Lower lobe of right lung (tissue), 2 donors: ENCODE measurements at regions not wholly inside any gene's neighbourhood (a gene's known extent, or its start where the extent isn't known, plus 50 kb on each side); places are given as distances from the start of the nearest gene placed in this dataset.
"Not testable (repeated sequence)": the region's sequence is repeated elsewhere in the genome, so short reads cannot be mapped to it uniquely, and the experiment has no call there.

Experiments
- ATAC-seq, 2 donors: fragments of 200-7000 bp; cut with Tn5 transposase; one replicate each; pipeline ENCODE4 v1.9.1; 2020 to 2022; ENCODE audit warnings: mild to moderate bottlenecking in 2 of 2, moderate library complexity in 2 of 2
- DNase-seq: peaks from one replicate; pipeline ENCODE4 v3.0.0-alpha.2; 2020
- H3K27ac ChIP-seq: fragments of 200-600 bp; one replicate; pipeline ENCODE4 v1.8.0; 2022
- H3K27me3 ChIP-seq: fragments of 200-600 bp; one replicate; pipeline ENCODE4 v1.8.0; 2022; ENCODE audit warnings: low read depth
- H3K36me3 ChIP-seq: fragments of 200-600 bp; one replicate; pipeline ENCODE4 v1.8.0; 2022; ENCODE audit warnings: mild to moderate bottlenecking
- H3K4me1 ChIP-seq: fragments of 200-600 bp; one replicate; pipeline ENCODE4 v1.8.0; 2022
- H3K4me3 ChIP-seq: fragments of 200-600 bp; one replicate; pipeline ENCODE4 v1.8.0; 2022; ENCODE audit warnings: mild to moderate bottlenecking
- H3K9me3 ChIP-seq: fragments of 200-600 bp; one replicate; pipeline ENCODE4 v1.8.0; 2022
- intact Hi-C: fragments of 100-400 bp; cut with DNase I; formaldehyde crosslinking; loops from one replicate; pipeline ENCODE4 v1.11.0; 2022
- TF ChIP-seq, protein P1 (sequence below): fragments of 200-600 bp; IDR thresholded peaks from one replicate; pipeline ENCODE4 v1.8.0; 2022; ENCODE audit warnings: antibody characterized with exemption, mild to moderate bottlenecking
- donor health status: DM: no; HTN: yes; CAD: no; lungs with severe emphysema.

DNA sequence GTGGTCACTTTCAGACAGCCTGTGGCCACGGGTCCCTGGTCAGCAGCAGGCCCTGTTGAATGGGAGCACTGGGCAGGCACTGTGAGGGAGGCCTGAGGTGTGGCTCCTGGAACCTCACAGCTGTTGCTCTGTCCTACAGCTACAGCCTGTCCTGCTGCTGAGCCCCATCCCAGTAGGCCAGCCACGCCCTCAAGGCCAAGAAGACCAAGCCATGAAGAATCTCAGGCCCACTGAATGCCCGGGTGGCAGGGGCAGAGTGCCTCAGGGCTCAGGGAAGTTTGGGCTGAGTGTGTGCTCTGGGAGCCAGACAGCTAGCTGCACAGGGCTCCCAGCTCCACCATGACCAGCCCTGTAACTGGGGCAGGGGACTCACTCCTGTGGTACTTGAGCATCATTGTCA, 363.5 kb upstream of the NUPR2 start:
- H3K9me3 ChIP-seq = peaks cover 69% of the 10 kb centered on the region
- H3K4me1 ChIP-seq = no peaks in the 10 kb centered on the region
- ATAC-seq = no peak
- no peak for DNase-seq
- H3K27ac ChIP-seq = no peak overlapping the region
- no peaks in the 10 kb centered on the region for H3K27me3 ChIP-seq
- TF ChIP-seq, protein P1, sequence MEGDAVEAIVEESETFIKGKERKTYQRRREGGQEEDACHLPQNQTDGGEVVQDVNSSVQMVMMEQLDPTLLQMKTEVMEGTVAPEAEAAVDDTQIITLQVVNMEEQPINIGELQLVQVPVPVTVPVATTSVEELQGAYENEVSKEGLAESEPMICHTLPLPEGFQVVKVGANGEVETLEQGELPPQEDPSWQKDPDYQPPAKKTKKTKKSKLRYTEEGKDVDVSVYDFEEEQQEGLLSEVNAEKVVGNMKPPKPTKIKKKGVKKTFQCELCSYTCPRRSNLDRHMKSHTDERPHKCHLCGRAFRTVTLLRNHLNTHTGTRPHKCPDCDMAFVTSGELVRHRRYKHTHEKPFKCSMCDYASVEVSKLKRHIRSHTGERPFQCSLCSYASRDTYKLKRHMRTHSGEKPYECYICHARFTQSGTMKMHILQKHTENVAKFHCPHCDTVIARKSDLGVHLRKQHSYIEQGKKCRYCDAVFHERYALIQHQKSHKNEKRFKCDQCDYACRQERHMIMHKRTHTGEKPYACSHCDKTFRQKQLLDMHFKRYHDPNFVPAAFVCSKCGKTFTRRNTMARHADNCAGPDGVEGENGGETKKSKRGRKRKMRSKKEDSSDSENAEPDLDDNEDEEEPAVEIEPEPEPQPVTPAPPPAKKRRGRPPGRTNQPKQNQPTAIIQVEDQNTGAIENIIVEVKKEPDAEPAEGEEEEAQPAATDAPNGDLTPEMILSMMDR = no peak
- H3K4me3 ChIP-seq = no peak overlapping the region
- H3K36me3 ChIP-seq = no peaks in the 10 kb centered on the region
- intact Hi-C loops = no loop called here

DNA sequence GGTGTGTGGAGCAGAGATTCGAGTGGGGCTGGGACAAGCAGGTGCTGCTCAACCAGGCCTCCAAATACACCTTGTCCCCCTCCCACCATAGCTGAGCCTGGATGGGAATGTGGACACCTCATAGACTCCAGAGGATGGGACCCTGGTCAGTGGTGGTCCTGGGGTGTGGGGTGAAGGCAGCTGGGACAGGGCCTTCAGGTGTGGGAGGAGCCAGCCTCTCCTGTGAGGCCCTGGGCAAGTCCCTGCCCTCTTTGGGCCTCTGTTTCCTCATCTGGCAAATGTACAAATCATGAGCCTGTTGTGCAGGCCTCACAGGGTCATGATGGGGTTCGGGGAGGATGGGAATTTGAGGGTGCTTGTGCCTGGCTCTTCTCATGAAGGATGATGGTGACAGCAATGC, 362.9 kb upstream of the NUPR2 start:
- TF ChIP-seq, protein P1 = no peak
- Histone ChIP-seq H3K27me3 (no peaks in the 10 kb centered on the region), H3K27ac (no peak overlapping the region), H3K4me1 (no peaks in the 10 kb centered on the region), H3K4me3 (no peak overlapping the region), H3K36me3 (no peaks in the 10 kb centered on the region), H3K9me3 (peaks cover 69% of the 10 kb centered on the region)
- DNase-seq (no peak), ATAC-seq (peak in 1 of 2 donors; percentile 21)
- intact Hi-C loops = no loop called here

- TF ChIP-seq, protein P1 = no peak
- Histone ChIP-seq H3K9me3 (peaks cover 75% of the 10 kb centered on the region), H3K27me3 (no peaks in the 10 kb centered on the region), H3K36me3 (no peaks in the 10 kb centered on the region), H3K4me1 (no peaks in the 10 kb centered on the region), H3K4me3 (no peak overlapping the region), H3K27ac (no peak overlapping the region)
- ATAC-seq (no peak), DNase-seq (no peak)
- intact Hi-C loops = no loop called here
These were observed 358.1 kb upstream of the NUPR2 start for GRCh38 chr7:56474271-56474670.

- Histone ChIP-seq H3K9me3 (peaks cover 91% of the 10 kb centered on the region), H3K27me3 (no peaks in the 10 kb centered on the region), H3K36me3 (no peaks in the 10 kb centered on the region), H3K27ac (no peak overlapping the region), H3K4me1 (no peaks in the 10 kb centered on the region), H3K4me3 (no peak overlapping the region)
- ATAC-seq (no peak), DNase-seq (no peak)
- TF ChIP-seq, protein P1 = no peak
- intact Hi-C loops = no loop called here
These were observed 355.6 kb upstream of the NUPR2 start for GRCh38 chr7:56471811-56472210.

DNA sequence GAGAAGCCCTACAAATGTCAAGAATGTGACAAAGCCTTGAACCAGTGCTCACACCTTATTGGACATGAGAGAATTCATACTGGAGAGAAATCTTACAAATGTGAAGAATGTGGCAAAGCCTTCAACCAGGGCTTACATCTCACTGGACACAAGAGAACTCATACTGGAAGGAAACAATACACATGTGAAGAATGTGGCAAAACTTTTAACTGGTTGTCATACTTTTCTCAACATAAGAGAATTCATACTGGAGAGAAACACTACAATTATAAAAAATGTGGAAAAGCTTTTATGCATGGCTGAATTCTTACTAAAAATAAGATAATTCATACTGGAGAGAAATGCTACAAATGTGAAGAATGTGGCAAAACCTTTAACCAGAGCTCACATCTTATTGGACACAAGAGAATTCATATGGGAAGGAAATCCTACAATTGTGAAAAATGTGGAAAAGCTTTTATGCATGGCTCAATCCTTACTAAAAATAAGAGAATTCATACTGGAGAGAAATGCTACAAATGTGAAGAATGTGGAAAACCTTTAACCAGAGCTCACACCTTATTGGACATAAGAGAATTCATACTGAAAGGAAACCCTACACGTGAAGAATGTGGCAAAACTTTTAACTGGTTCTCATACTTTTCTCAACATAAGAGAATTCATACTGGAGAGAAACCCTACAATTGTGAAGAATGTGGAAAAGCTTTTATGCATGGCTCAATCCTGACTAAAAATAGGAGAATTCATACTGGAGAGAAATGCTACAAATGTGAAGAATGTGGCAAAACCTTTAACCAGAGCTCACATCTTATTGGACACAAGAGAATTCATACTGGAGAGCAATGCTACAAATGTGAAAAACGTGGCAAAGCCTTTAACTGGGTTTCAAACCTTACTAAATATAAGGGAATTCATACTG, 350.6 kb upstream of the NUPR2 start:
- intact Hi-C loops, H3K4me3 ChIP-seq, H3K27ac ChIP-seq, H3K4me1 ChIP-seq, H3K36me3 ChIP-seq, H3K27me3 ChIP-seq, DNase-seq, ATAC-seq: not testable (repeated sequence)
- peaks cover 98% of the 10 kb centered on the region for H3K9me3 ChIP-seq

- no peak for ATAC-seq
- H3K27ac ChIP-seq = no peak overlapping the region
- H3K9me3 ChIP-seq = peaks cover 82% of the 10 kb centered on the region
- no peaks in the 10 kb centered on the region for H3K4me1 ChIP-seq
- no peak for DNase-seq
- TF ChIP-seq, protein P1 = no peak
- no peaks in the 10 kb centered on the region for H3K27me3 ChIP-seq
- H3K36me3 ChIP-seq = no peaks in the 10 kb centered on the region
- no peak overlapping the region for H3K4me3 ChIP-seq
- intact Hi-C loops = no loop called here
These were observed 333.5 kb upstream of the NUPR2 start for GRCh38 chr7:56449762-56450161.
